Calu3 (cell line): ENCODE measurements at regions not wholly inside any gene's neighbourhood (a gene's known extent, or its start where the extent isn't known, plus 50 kb on each side); places are given as distances from the start of the nearest gene placed in this dataset.

Experiments used
- BruUV-seq: library from RNA; stranded (reverse); fragments of 400-500 nt; replicated peaks from 2 replicates; lab custom pipeline; 2021; lab: Mats Ljungman, UMichigan
- CTCF ChIA-PET: fragments of 300-600 bp; sonication (Branson Sonifier 250); formaldehyde crosslinking; loops from one replicate; lab custom pipeline; 2022; ENCODE audit warnings: antibody characterized with exemption; lab: Charles Lee
- DNase-seq: peaks from one replicate; pipeline ENCODE4 v3.0.0; 2022
- H3K27ac Mint-ChIP-seq: one replicate; pipeline ENCODE4 v1.8.0; 2022; ENCODE audit warnings: mixed read lengths; ENCODE audit not compliant: unreplicated experiment
- H3K27me3 Mint-ChIP-seq: one replicate; pipeline ENCODE4 v1.8.0; 2022; ENCODE audit warnings: mixed read lengths; ENCODE audit not compliant: unreplicated experiment
- H3K36me3 Mint-ChIP-seq: one replicate; pipeline ENCODE4 v1.8.0; 2022; ENCODE audit warnings: mild to moderate bottlenecking, moderate library complexity, mixed read lengths; ENCODE audit not compliant: insufficient read depth, unreplicated experiment
- H3K4me1 Mint-ChIP-seq: one replicate; pipeline ENCODE4 v1.8.0; 2022; ENCODE audit warnings: mild to moderate bottlenecking, low read depth, mixed read lengths; ENCODE audit not compliant: unreplicated experiment
- H3K4me3 Mint-ChIP-seq: one replicate; pipeline ENCODE4 v1.8.0; 2022; ENCODE audit warnings: mild to moderate bottlenecking, low read depth, moderate library complexity, mixed read lengths; ENCODE audit not compliant: unreplicated experiment
- H3K9me3 Mint-ChIP-seq: one replicate; pipeline ENCODE4 v1.8.0; 2022; ENCODE audit warnings: low read depth, mixed read lengths; ENCODE audit not compliant: unreplicated experiment
- CTCF ChIP-seq: fragments of 200-600 bp; IDR thresholded peaks from one replicate; pipeline ENCODE4 v1.8.0; 2022; ENCODE audit warnings: antibody characterized with exemption; ENCODE audit not compliant: unreplicated experiment
- intact Hi-C: fragments of 100-400 bp; cut with micrococcal nuclease; formaldehyde crosslinking; loops from one replicate; pipeline ENCODE4 v1.10.0; 2022; ENCODE audit not compliant: unreplicated experiment

- Mint-ChIP-seq H3K4me1 (no peaks in the 10 kb centered on the region), H3K9me3 (peaks cover 8% of the 10 kb centered on the region), H3K36me3 (no peaks in the 10 kb centered on the region), H3K27me3 (no peaks in the 10 kb centered on the region), H3K4me3 (no peak overlapping the region), H3K27ac (no peak overlapping the region)
- intact Hi-C loops = no loop called here
- CTCF ChIA-PET = no interaction called here
- no peak for DNase-seq
- no peak for TF ChIP-seq CTCF
- BruUV-seq = no TSS peak
Observed at GRCh38 chr9:12954441-12954840, 179.6 kb downstream of the LURAP1L start.

- Mint-ChIP-seq H3K27me3 (no peaks in the 10 kb centered on the region), H3K4me3 (no peak overlapping the region), H3K27ac (no peak overlapping the region), H3K9me3 (peaks cover 8% of the 10 kb centered on the region), H3K36me3 (no peaks in the 10 kb centered on the region), H3K4me1 (no peaks in the 10 kb centered on the region)
- intact Hi-C loops = no loop called here
- TF ChIP-seq CTCF = no peak
- no TSS peak for BruUV-seq
- no peak for DNase-seq
- CTCF ChIA-PET = no interaction called here
Observed at GRCh38 chr9:12955510-12956163, 180.8 kb downstream of the LURAP1L start.

GRCh38 chr9:12956261-12956660, 181.4 kb downstream of the LURAP1L start:
- CTCF ChIA-PET = no interaction called here
- intact Hi-C loops = no loop called here
- H3K9me3 Mint-ChIP-seq = peaks cover 8% of the 10 kb centered on the region
- H3K27ac Mint-ChIP-seq = no peak overlapping the region
- no TSS peak for BruUV-seq
- no peak for DNase-seq
- TF ChIP-seq CTCF = no peak
- no peaks in the 10 kb centered on the region for H3K27me3 Mint-ChIP-seq
- no peaks in the 10 kb centered on the region for H3K36me3 Mint-ChIP-seq
- H3K4me3 Mint-ChIP-seq = no peak overlapping the region
- no peaks in the 10 kb centered on the region for H3K4me1 Mint-ChIP-seq

GRCh38 chr9:12956805-12957204, 182.0 kb downstream of the LURAP1L start:
- Mint-ChIP-seq H3K27ac (no peak overlapping the region), H3K9me3 (peaks cover 8% of the 10 kb centered on the region), H3K27me3 (no peaks in the 10 kb centered on the region), H3K4me1 (no peaks in the 10 kb centered on the region), H3K36me3 (no peaks in the 10 kb centered on the region), H3K4me3 (no peak overlapping the region)
- CTCF ChIA-PET = no interaction called here
- no peak for DNase-seq
- no TSS peak for BruUV-seq
- intact Hi-C loops = no loop called here
- no peak for TF ChIP-seq CTCF
